Natural killer cell (primary cell): ENCODE measurements at regions not wholly inside any gene's neighbourhood (a gene's known extent, or its start where the extent isn't known, plus 50 kb on each side); places are given as distances from the start of the nearest gene placed in this dataset.

Experiments used
- ATAC-seq, 3 donors: fragments of 150-1000 bp in 2 of 3; fragments of 200-7000 bp in 1 of 3; cut with Tn5 transposase; 1 replicate in 1 of 3; 2 replicates in 2 of 3; pipeline ENCODE4 v1.10.0; 2021; ENCODE audit warnings: mild to moderate bottlenecking in 2 of 3, moderate library complexity in 2 of 3
- DNase-seq, 2 donors: peaks; one replicate each; pipeline versions ENCODE4 v3.0.0 to v3.0.0-alpha.2; 2013 to 2021; ENCODE audit warnings: mixed read lengths in 1 of 2
- H3K27ac ChIP-seq: one replicate; pipeline ENCODE4 v1.5.1; 2013; ENCODE audit warnings: mild to moderate bottlenecking, low read length
- H3K27me3 ChIP-seq: one replicate; pipeline ENCODE4 v1.6.1; 2013; ENCODE audit warnings: low read length; ENCODE audit not compliant: control insufficient read depth, insufficient read depth
- H3K36me3 ChIP-seq: one replicate; pipeline ENCODE4 v1.6.1; 2013; ENCODE audit warnings: low read length; ENCODE audit not compliant: control insufficient read depth, insufficient read depth
- H3K4me1 ChIP-seq: one replicate; pipeline ENCODE4 v1.6.1; 2013; ENCODE audit warnings: low read length; ENCODE audit not compliant: control insufficient read depth, insufficient read depth
- H3K4me3 ChIP-seq: one replicate; pipeline ENCODE4 v1.5.1; 2013; ENCODE audit warnings: low read length
- H3K9me3 ChIP-seq: one replicate; pipeline ENCODE4 v1.6.1; 2013; ENCODE audit warnings: low read length; ENCODE audit not compliant: control insufficient read depth, insufficient read depth
- H3K27ac Mint-ChIP-seq, 2 donors: one replicate each; pipeline ENCODE4 v1.8.0; 2022; ENCODE audit warnings: mild to moderate bottlenecking in 2 of 2, mixed read lengths in 2 of 2, moderate library complexity in 1 of 2
- H3K27me3 Mint-ChIP-seq, 2 donors: one replicate each; pipeline ENCODE4 v1.8.0; 2022; ENCODE audit warnings: low read depth in 2 of 2, mixed read lengths in 2 of 2
- H3K36me3 Mint-ChIP-seq: one replicate; pipeline ENCODE4 v1.8.0; 2022; ENCODE audit warnings: mixed read lengths
- H3K4me1 Mint-ChIP-seq, 2 donors: one replicate each; pipeline ENCODE4 v1.8.0; 2022; ENCODE audit warnings: mixed read lengths in 2 of 2
- H3K4me3 Mint-ChIP-seq: one replicate; pipeline ENCODE4 v1.8.0; 2022; ENCODE audit warnings: mild to moderate bottlenecking, moderate library complexity, mixed read lengths
- H3K9me3 Mint-ChIP-seq, 2 donors: one replicate each; pipeline ENCODE4 v1.8.0; 2022; ENCODE audit warnings: mixed read lengths in 2 of 2
- WGBS: methylation state at CpG from one replicate; pipeline ENCODE4 v1.1.7; 2013; ENCODE audit warnings: missing lambda C conversion rate; ENCODE audit not compliant: insufficient coverage; 5-methylcytosine and 5-hydroxymethylcytosine counted together
- intact Hi-C: fragments of 100-400 bp; cut with micrococcal nuclease; formaldehyde crosslinking; loops from one replicate; pipeline ENCODE4 v1.14.2; 2022
- TF ChIP-seq, protein P1 (sequence below): fragments of 200-600 bp; IDR thresholded peaks from one replicate; pipeline ENCODE4 v1.8.0; 2022; ENCODE audit warnings: antibody characterized with exemption

GRCh38 chr6:144601221-144601620 is 316.1 kb downstream of the UTRN start:
- no peak overlapping the region for H3K4me3 ChIP-seq
- no peaks in the 10 kb centered on the region for H3K36me3 Mint-ChIP-seq
- H3K36me3 ChIP-seq, result no peaks in the 10 kb centered on the region
- WGBS, result 97% methylated on average over 2 of the region's 2 CpGs
- peak overlapping the region; percentile 43 to 64 for H3K27ac Mint-ChIP-seq
- no peak for DNase-seq
- intact Hi-C loops, result no loop called here
- no peaks in the 10 kb centered on the region for H3K9me3 Mint-ChIP-seq
- no peak overlapping the region for H3K27ac ChIP-seq
- H3K4me1 Mint-ChIP-seq, result peaks cover 69 to 72% of the 10 kb centered on the region in 2 donors
- H3K4me1 ChIP-seq, result no peaks in the 10 kb centered on the region
- H3K27me3 Mint-ChIP-seq, result no peaks in the 10 kb centered on the region
- TF ChIP-seq, protein P1, sequence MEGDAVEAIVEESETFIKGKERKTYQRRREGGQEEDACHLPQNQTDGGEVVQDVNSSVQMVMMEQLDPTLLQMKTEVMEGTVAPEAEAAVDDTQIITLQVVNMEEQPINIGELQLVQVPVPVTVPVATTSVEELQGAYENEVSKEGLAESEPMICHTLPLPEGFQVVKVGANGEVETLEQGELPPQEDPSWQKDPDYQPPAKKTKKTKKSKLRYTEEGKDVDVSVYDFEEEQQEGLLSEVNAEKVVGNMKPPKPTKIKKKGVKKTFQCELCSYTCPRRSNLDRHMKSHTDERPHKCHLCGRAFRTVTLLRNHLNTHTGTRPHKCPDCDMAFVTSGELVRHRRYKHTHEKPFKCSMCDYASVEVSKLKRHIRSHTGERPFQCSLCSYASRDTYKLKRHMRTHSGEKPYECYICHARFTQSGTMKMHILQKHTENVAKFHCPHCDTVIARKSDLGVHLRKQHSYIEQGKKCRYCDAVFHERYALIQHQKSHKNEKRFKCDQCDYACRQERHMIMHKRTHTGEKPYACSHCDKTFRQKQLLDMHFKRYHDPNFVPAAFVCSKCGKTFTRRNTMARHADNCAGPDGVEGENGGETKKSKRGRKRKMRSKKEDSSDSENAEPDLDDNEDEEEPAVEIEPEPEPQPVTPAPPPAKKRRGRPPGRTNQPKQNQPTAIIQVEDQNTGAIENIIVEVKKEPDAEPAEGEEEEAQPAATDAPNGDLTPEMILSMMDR, result no peak
- no peak for ATAC-seq
- no peak overlapping the region for H3K4me3 Mint-ChIP-seq
- no peaks in the 10 kb centered on the region for H3K9me3 ChIP-seq
- no peaks in the 10 kb centered on the region for H3K27me3 ChIP-seq

DNA sequence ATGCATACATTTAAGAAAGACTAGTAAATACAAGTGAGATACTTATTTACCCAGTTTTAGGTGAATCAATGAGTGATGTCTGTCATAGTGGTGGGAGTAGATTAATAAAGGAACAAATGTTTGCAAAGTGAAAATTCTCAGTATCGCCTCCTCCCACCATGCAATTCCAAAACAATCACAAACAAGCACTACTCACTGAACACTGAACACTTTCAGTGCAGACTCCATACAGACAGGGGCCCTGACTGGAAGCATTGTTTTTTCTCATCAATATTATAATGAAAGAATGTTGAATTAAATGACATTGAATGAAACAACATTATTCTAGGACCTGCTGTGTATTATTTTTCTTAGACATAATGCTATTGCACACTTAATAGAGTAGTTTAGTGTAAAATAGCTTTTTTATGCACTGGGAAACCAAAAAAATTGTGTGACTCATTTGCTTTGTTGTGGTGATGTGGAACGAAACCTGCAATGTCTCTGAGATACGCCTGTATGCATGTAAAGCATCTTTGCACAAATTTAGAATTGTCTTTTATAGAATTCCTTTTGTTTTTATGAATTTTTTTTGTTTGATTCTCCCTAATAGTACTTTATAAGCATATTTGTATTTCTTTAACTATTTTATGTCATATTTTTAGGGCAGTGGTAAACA is 317.5 kb downstream of the UTRN start:
- H3K4me3 ChIP-seq, result no peak overlapping the region
- peak in 2 of 3 donors; percentile 35 to 64 for ATAC-seq
- intact Hi-C loops, result no loop called here
- H3K36me3 ChIP-seq, result peaks cover 4% of the 10 kb centered on the region
- Mint-ChIP-seq H3K27ac (peak overlapping the region; percentile 51 to 55), H3K4me1 (peaks cover 76 to 81% of the 10 kb centered on the region in 2 donors), H3K27me3 (no peaks in the 10 kb centered on the region), H3K36me3 (no peaks in the 10 kb centered on the region), H3K9me3 (no peaks in the 10 kb centered on the region), H3K4me3 (no peak overlapping the region)
- no peaks in the 10 kb centered on the region for H3K4me1 ChIP-seq
- WGBS, result 13% methylated on average over 1 of the region's 3 CpGs
- H3K27me3 ChIP-seq, result no peaks in the 10 kb centered on the region
- TF ChIP-seq, protein P1, result no peak
- H3K9me3 ChIP-seq, result no peaks in the 10 kb centered on the region
- no peak overlapping the region for H3K27ac ChIP-seq
- peak in 1 of 2 donors; percentile 28 for DNase-seq

DNA sequence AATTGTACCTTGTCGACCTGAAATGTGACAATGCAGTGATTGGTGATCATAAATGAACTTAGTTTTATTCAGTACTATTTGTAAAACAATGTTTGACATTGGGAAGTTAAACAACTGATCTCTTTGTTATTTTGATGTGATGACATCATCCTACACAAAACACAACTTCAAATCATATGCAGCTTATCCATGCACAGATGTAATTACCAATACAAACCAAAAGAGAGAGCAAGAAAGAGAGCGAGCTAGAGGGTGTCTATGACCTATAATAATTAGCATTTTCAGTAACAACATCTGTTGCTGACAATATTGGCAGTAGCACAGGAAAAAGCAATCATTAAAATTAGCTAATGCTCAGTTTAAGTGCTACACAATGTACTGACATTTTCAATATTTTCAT is 320.9 kb downstream of the UTRN start:
- no peaks in the 10 kb centered on the region for H3K9me3 Mint-ChIP-seq
- no peaks in the 10 kb centered on the region for H3K27me3 ChIP-seq
- no peaks in the 10 kb centered on the region for H3K9me3 ChIP-seq
- H3K27ac Mint-ChIP-seq, result peak overlapping the region in 1 of 2 donors; percentile 7
- peaks cover 74 to 80% of the 10 kb centered on the region in 2 donors for H3K4me1 Mint-ChIP-seq
- H3K4me1 ChIP-seq, result peaks cover 7% of the 10 kb centered on the region
- no peaks in the 10 kb centered on the region for H3K36me3 Mint-ChIP-seq
- no peak for ATAC-seq
- DNase-seq, result no peak
- H3K36me3 ChIP-seq, result peaks cover 4% of the 10 kb centered on the region
- no peaks in the 10 kb centered on the region for H3K27me3 Mint-ChIP-seq
- intact Hi-C loops, result no loop called here
- H3K4me3 ChIP-seq, result no peak overlapping the region
- no peak overlapping the region for H3K27ac ChIP-seq
- WGBS, result 80% methylated on average over 1 of the region's 2 CpGs
- TF ChIP-seq, protein P1, result no peak
- H3K4me3 Mint-ChIP-seq, result no peak overlapping the region
